D341Med (cell line): ENCODE measurements at regions not wholly inside any gene's neighbourhood (a gene's known extent, or its start where the extent isn't known, plus 50 kb on each side); places are given as distances from the start of the nearest gene placed in this dataset.

Experiments
- DNase-seq: peaks from one replicate; pipeline ENCODE4 v3.0.0; 2012; ENCODE audit warnings: low spot score

- no peak for DNase-seq
Observed at GRCh38 chr1:48054232-48054631, 57.0 kb upstream of the TRABD2B start.

DNA sequence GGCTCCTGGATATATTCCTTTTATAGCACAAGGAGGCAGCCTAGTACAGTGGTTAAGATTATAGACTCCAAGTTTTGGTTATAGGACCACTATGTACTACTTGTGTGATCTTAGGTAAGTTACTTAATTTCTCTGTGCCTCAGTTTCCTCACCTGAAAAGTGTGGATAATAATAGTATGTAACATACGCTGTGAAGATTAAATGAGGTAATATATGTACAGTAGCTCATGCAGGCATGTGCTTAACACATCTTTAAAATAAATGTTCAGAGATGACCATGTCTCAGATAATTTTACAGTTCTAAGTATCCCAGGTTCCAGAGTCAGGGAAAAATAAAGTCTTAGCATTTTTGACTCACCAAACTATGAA is 55.7 kb upstream of the TRABD2B start:
- DNase-seq = no peak

DNA sequence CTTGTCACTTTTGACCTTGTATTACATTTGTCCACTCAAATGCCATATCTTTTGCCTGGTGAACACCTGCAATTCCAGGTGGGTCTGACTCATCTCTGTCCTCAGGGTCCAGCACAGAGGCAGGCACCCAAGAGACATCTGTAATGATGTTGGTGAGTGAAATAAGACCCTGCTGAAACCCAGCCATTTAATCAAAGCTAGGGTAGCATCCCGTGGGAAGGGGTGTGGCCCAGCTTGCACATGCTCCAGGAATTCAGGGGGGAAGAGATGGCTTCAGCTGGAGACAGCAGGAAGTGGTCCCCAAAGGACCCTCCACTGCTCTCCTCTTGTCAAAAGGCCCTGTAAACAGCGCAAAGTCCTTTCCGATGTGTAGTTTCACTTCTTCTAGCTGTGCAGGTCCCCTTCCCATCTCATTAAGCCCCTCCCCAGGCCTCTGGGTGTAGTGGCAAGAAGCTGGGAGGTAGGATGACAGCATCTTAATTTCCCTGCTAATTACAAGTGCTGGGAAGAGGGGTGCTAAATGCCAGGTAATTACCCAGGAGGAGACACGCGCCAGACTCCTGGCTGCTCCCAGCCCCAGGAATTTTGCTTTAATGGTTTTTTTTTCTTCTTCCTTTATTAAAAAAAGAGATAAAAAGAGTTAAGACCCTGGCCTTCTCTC is 54.4 kb upstream of the TRABD2B start:
- no peak for DNase-seq

- no peak for DNase-seq
Observed at GRCh38 chr1:48049823-48050535, 52.8 kb upstream of the TRABD2B start.

DNA sequence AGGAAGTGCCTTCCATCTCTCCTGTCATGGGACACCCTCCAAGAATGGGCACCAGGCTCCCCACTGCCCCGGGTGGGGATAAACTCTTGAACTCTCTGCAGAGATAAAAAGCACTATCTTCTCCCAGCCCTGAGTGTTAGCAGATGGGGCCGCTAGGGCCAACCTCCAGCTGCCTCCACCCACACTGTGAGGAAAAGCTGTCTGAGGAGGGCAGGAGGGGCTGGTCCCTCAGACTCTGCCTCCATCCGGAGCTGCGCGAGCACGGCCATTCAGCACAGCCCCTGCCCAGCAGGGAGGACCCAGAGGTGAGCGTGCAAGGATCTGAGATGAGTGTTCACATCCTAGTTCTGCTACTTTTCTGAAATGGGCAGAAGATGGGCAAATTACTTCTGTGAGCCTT is 51.8 kb upstream of the TRABD2B start:
- no peak for DNase-seq

DNA sequence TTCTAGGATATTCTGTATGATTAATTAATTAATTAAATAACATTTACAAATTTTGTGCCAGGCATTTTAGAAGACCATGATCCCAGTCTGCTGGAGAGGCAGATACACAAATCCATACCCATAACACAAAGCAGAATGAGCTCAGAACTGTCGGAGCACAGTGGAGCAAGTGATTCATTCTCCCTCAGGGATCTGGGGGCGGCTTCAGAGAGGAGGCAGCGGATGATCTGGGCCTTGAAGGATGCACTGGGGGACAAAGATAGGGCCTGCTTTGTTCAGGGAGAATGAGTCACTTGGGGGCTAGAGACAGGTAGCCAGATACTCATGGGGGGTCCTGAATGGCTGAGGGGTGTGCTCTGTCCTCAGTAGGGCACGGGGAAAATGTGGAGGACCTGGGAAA is 50.9 kb upstream of the TRABD2B start:
- DNase-seq = no peak

GRCh38 chr1:48047116-48047515 is 49.9 kb upstream of the TRABD2B start:
- DNase-seq = no peak
